Natural killer cell (primary cell): ENCODE measurements at regions not wholly inside any gene's neighbourhood (a gene's known extent, or its start where the extent isn't known, plus 50 kb on each side); places are given as distances from the start of the nearest gene placed in this dataset.
"Not testable (repeated sequence)": the region's sequence is repeated elsewhere in the genome, so short reads cannot be mapped to it uniquely, and the experiment has no call there.

ENCODE experiments used
- ATAC-seq, 3 donors: fragments of 150-1000 bp in 2 of 3; fragments of 200-7000 bp in 1 of 3; cut with Tn5 transposase; 1 replicate in 1 of 3; 2 replicates in 2 of 3; pipeline ENCODE4 v1.10.0; 2021; ENCODE audit warnings: mild to moderate bottlenecking in 2 of 3, moderate library complexity in 2 of 3
- DNase-seq, 2 donors: peaks; one replicate each; pipeline versions ENCODE4 v3.0.0 to v3.0.0-alpha.2; 2013 to 2021; ENCODE audit warnings: mixed read lengths in 1 of 2
- H3K27ac ChIP-seq: one replicate; pipeline ENCODE4 v1.5.1; 2013; ENCODE audit warnings: mild to moderate bottlenecking, low read length
- H3K27me3 ChIP-seq: one replicate; pipeline ENCODE4 v1.6.1; 2013; ENCODE audit warnings: low read length; ENCODE audit not compliant: control insufficient read depth, insufficient read depth
- H3K36me3 ChIP-seq: one replicate; pipeline ENCODE4 v1.6.1; 2013; ENCODE audit warnings: low read length; ENCODE audit not compliant: control insufficient read depth, insufficient read depth
- H3K4me1 ChIP-seq: one replicate; pipeline ENCODE4 v1.6.1; 2013; ENCODE audit warnings: low read length; ENCODE audit not compliant: control insufficient read depth, insufficient read depth
- H3K4me3 ChIP-seq: one replicate; pipeline ENCODE4 v1.5.1; 2013; ENCODE audit warnings: low read length
- H3K9me3 ChIP-seq: one replicate; pipeline ENCODE4 v1.6.1; 2013; ENCODE audit warnings: low read length; ENCODE audit not compliant: control insufficient read depth, insufficient read depth
- H3K27ac Mint-ChIP-seq, 2 donors: one replicate each; pipeline ENCODE4 v1.8.0; 2022; ENCODE audit warnings: mild to moderate bottlenecking in 2 of 2, mixed read lengths in 2 of 2, moderate library complexity in 1 of 2
- H3K27me3 Mint-ChIP-seq, 2 donors: one replicate each; pipeline ENCODE4 v1.8.0; 2022; ENCODE audit warnings: low read depth in 2 of 2, mixed read lengths in 2 of 2
- H3K36me3 Mint-ChIP-seq: one replicate; pipeline ENCODE4 v1.8.0; 2022; ENCODE audit warnings: mixed read lengths
- H3K4me1 Mint-ChIP-seq, 2 donors: one replicate each; pipeline ENCODE4 v1.8.0; 2022; ENCODE audit warnings: mixed read lengths in 2 of 2
- H3K4me3 Mint-ChIP-seq: one replicate; pipeline ENCODE4 v1.8.0; 2022; ENCODE audit warnings: mild to moderate bottlenecking, moderate library complexity, mixed read lengths
- H3K9me3 Mint-ChIP-seq, 2 donors: one replicate each; pipeline ENCODE4 v1.8.0; 2022; ENCODE audit warnings: mixed read lengths in 2 of 2
- WGBS: methylation state at CpG from one replicate; pipeline ENCODE4 v1.1.7; 2013; ENCODE audit warnings: missing lambda C conversion rate; ENCODE audit not compliant: insufficient coverage; 5-methylcytosine and 5-hydroxymethylcytosine counted together
- intact Hi-C: fragments of 100-400 bp; cut with micrococcal nuclease; formaldehyde crosslinking; loops from one replicate; pipeline ENCODE4 v1.14.2; 2022
- TF ChIP-seq, protein P1 (sequence below): fragments of 200-600 bp; IDR thresholded peaks from one replicate; pipeline ENCODE4 v1.8.0; 2022; ENCODE audit warnings: antibody characterized with exemption

DNA sequence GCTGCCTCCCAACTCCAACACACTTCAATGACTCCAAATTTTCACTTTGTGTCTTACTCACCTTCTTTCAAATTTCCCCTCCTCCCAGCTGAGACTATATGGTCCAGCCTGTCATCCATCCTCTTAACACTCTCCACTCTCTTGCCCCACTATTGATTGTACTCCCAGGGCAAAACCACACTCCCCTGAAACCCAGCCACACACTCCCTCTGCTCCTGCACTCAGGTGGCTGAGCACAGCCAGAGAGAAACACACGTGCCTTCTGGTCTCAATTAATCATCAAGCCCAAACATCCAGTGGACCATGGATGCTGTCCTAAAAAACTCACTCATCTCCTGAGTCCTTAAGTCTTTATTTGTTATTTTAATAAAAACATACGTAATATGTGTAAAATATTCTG lies 1026.4 kb downstream of the KCNJ18 start:
- Histone ChIP-seq H3K4me3 (no peak overlapping the region), H3K4me1 (no peaks in the 10 kb centered on the region), H3K27me3 (no peaks in the 10 kb centered on the region), H3K27ac (no peak overlapping the region), H3K36me3 (no peaks in the 10 kb centered on the region), H3K9me3 (peaks cover 40% of the 10 kb centered on the region)
- Mint-ChIP-seq H3K36me3 (peaks cover 24% of the 10 kb centered on the region), H3K9me3 (peaks cover 18 to 31% of the 10 kb centered on the region in 2 donors), H3K4me3 (no peak overlapping the region), H3K27me3 (no peaks in the 10 kb centered on the region), H3K27ac (no peak overlapping the region), H3K4me1 (no peaks in the 10 kb centered on the region)
- intact Hi-C loops: no loop called here
- ATAC-seq (no peak), DNase-seq (no peak)
- 38% methylated on average over 1 of the region's 2 CpGs for WGBS
- TF ChIP-seq, protein P1, sequence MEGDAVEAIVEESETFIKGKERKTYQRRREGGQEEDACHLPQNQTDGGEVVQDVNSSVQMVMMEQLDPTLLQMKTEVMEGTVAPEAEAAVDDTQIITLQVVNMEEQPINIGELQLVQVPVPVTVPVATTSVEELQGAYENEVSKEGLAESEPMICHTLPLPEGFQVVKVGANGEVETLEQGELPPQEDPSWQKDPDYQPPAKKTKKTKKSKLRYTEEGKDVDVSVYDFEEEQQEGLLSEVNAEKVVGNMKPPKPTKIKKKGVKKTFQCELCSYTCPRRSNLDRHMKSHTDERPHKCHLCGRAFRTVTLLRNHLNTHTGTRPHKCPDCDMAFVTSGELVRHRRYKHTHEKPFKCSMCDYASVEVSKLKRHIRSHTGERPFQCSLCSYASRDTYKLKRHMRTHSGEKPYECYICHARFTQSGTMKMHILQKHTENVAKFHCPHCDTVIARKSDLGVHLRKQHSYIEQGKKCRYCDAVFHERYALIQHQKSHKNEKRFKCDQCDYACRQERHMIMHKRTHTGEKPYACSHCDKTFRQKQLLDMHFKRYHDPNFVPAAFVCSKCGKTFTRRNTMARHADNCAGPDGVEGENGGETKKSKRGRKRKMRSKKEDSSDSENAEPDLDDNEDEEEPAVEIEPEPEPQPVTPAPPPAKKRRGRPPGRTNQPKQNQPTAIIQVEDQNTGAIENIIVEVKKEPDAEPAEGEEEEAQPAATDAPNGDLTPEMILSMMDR: no peak

DNA sequence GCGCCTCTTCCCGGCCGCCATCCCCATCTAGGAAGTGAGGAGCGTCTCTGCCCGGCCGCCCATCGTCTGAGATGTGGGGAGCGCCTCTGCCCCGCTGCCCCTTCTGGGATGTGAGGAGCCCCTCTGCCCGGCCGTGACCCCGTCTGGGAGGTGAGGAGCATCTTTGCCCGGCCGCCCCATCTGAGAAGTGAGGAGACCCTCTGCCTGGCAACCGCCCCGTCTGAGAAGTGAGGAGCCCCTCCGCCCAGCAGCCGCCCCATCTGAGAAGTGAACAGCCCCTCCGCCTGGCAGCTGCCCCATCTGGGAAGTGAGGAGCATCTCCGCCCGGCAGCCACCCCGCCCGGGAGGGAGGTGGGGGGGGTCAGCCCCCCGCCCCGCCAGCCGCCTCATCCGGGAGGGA lies 1048.7 kb downstream of the KCNJ18 start:
- H3K4me3 ChIP-seq, H3K27me3 ChIP-seq, H3K4me3 Mint-ChIP-seq, H3K27ac ChIP-seq, H3K4me1 Mint-ChIP-seq, H3K27ac Mint-ChIP-seq, H3K36me3 ChIP-seq, ATAC-seq, DNase-seq, H3K9me3 ChIP-seq, intact Hi-C loops, H3K4me1 ChIP-seq, H3K27me3 Mint-ChIP-seq: not testable (repeated sequence)
- 95% methylated on average over 19 of the region's 27 CpGs for WGBS
- H3K36me3 Mint-ChIP-seq: peaks cover 42% of the 10 kb centered on the region
- peaks cover 8 to 12% of the 10 kb centered on the region in 2 donors for H3K9me3 Mint-ChIP-seq
